ENCODE measurements at regions not wholly inside any gene's neighbourhood (a gene's known extent, or its start where the extent isn't known, plus 50 kb on each side); places are given as distances from the start of the nearest gene placed in this dataset.
A peak's percentile ranks its signal among the peaks of the same experiment; 100 is the strongest.

DNA sequence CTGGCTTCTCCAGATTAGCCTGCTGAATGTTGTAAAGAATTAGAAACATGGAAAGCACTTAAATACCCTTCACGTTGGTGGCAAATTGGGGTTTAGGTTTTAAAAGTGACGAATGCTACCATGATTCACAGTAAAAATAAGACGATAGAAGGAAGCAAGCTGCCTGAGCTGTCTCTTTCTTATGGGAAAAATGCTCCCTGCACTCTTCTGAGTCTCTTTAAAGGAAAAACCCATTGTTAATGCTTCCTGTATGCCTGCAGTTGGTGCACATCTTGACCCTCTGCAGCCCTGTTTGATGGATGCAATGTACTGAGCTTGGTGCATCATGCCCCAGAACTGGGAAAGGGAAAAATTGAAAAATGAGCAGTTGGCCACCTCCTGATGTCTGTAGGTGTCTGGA, 258.6 kb upstream of the RASGRP1 start:
- POLR2A ChIA-PET: interaction anchor here (0.9 to 1.3 kb wide), 7 partner anchors 21 to 776 kb away, joined by 3 to 4 read pairs (median 3); no protein-coding TSS in a partner anchor
- peak overlapping the region; percentile 2 for H3K4me2 ChIP-seq (ENCODE audit: insufficient read depth, low read length)
- H3K79me2 ChIP-seq (ENCODE audit: control insufficient read depth, insufficient read depth, low read length): no peaks in the 10 kb centered on the region
- no peak overlapping the region for H2AFZ ChIP-seq (ENCODE audit: low read depth, low read length)
- dilution Hi-C loops (cut with MboI; ENCODE audit: extremely low pct_ligation_motif_present, low sequenced_read_pairs) (no loop called here), intact Hi-C loops (cut with micrococcal nuclease) (no loop called here)
- TF ChIP-seq JUN (IDR thresholded peaks at IDR 0.05; ENCODE audit: borderline replicate concordance, insufficient read depth, insufficient read length, low read depth) (peak; percentile 69), POLR2A (IDR thresholded peaks at IDR 0.05; ENCODE audit: low read depth, low read length) (no peak), GATA2 (IDR thresholded peaks at IDR 0.05; ENCODE audit: insufficient read depth, insufficient read length, low read depth, low read length) (peak; percentile 50), POLR2AphosphoS5 (IDR thresholded peaks at IDR 0.05; ENCODE audit: insufficient read depth, low read depth, low read length) (no peak), MYC (IDR thresholded peaks at IDR 0.05; ENCODE audit: low read depth, low read length) (no peak), EZH2 (IDR thresholded peaks at IDR 0.05; ENCODE audit: borderline replicate concordance, low read depth, low read length, severe bottlenecking) (no peak), FOS (IDR thresholded peaks at IDR 0.05; ENCODE audit: borderline replicate concordance, insufficient read depth, low read length) (peak; percentile 66)
- TF ChIP-seq, protein P1, sequence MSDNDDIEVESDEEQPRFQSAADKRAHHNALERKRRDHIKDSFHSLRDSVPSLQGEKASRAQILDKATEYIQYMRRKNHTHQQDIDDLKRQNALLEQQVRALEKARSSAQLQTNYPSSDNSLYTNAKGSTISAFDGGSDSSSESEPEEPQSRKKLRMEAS (IDR thresholded peaks at IDR 0.05; ENCODE audit: insufficient read depth, insufficient read length): no peak
- TF ChIP-seq, protein P2, sequence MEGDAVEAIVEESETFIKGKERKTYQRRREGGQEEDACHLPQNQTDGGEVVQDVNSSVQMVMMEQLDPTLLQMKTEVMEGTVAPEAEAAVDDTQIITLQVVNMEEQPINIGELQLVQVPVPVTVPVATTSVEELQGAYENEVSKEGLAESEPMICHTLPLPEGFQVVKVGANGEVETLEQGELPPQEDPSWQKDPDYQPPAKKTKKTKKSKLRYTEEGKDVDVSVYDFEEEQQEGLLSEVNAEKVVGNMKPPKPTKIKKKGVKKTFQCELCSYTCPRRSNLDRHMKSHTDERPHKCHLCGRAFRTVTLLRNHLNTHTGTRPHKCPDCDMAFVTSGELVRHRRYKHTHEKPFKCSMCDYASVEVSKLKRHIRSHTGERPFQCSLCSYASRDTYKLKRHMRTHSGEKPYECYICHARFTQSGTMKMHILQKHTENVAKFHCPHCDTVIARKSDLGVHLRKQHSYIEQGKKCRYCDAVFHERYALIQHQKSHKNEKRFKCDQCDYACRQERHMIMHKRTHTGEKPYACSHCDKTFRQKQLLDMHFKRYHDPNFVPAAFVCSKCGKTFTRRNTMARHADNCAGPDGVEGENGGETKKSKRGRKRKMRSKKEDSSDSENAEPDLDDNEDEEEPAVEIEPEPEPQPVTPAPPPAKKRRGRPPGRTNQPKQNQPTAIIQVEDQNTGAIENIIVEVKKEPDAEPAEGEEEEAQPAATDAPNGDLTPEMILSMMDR (IDR thresholded peaks at IDR 0.05; ENCODE audit: extremely low read depth in 1 of 2, insufficient read depth in 1 of 2, low read depth in 1 of 2, low read length in 2 of 2): no peak
- H3K4me1 ChIP-seq (ENCODE audit: control insufficient read depth, extremely low read depth, insufficient read depth, low read length): peaks cover 51% of the 10 kb centered on the region
- FAIRE-seq (peak; percentile 88), DNase-seq (ENCODE audit: low read depth, low spot score) (peak; percentile 94)
- no peaks in the 10 kb centered on the region for H4K20me1 ChIP-seq (replicated peaks; ENCODE audit: control insufficient read depth, extremely low read depth, insufficient read depth, low read length)
- no peaks in the 10 kb centered on the region for H3K36me3 ChIP-seq (ENCODE audit: control insufficient read depth in 2 of 2, extremely low read depth in 1 of 2, insufficient read depth in 2 of 2, low read length in 2 of 2)
- no TSS peak for BruUV-seq (replicated peaks)
- CTCF ChIA-PET: interaction anchor here (0.8 to 6.1 kb wide), 8 partner anchors 31 to 173 kb away, joined by 3 to 40 read pairs (median 5); no protein-coding TSS in a partner anchor
- H3K27ac ChIP-seq (ENCODE audit: insufficient read depth, low read depth, low read length): peak overlapping the region; percentile 84
- H3K9me1 ChIP-seq (replicated peaks; ENCODE audit: control insufficient read depth, extremely low read depth, insufficient read depth, low read length): no peaks in the 10 kb centered on the region
- H3K4me3 ChIP-seq (replicated peaks in 1 of 3; ENCODE audit: insufficient read depth in 1 of 3, low read depth in 1 of 3, low read length in 3 of 3): no peak overlapping the region
- peak overlapping the region; percentile 35 for H3K9ac ChIP-seq (replicated peaks; ENCODE audit: extremely low read depth, insufficient read depth, low read length)
- H3K27me3 ChIP-seq (ENCODE audit: control insufficient read depth in 2 of 2, insufficient read depth in 2 of 2, low read length in 2 of 2): no peaks in the 10 kb centered on the region
- no peaks in the 10 kb centered on the region for H3K9me3 ChIP-seq (replicated peaks; ENCODE audit: control insufficient read depth, insufficient read depth, low read length)

Data from endothelial cell of umbilical vein (primary cell).